Nephron (organoid): ENCODE measurements at regions not wholly inside any gene's neighbourhood (a gene's known extent, or its start where the extent isn't known, plus 50 kb on each side); places are given as distances from the start of the nearest gene placed in this dataset.

Source experiments
- H3K27ac Mint-ChIP-seq, 3 experiments: 2 replicates each; pipeline ENCODE4 v1.8.0; 2020; ENCODE audit warnings: mixed read lengths in 3 of 3, mild to moderate bottlenecking in 2 of 3, moderate library complexity in 1 of 3
- H3K27me3 Mint-ChIP-seq: 2 replicates; pipeline ENCODE4 v1.8.0; 2021; ENCODE audit warnings: low read depth, mild to moderate bottlenecking, moderate library complexity, mixed read lengths
- H3K36me3 Mint-ChIP-seq: 2 replicates; pipeline ENCODE4 v1.8.0; 2020; ENCODE audit warnings: low read depth, mixed read lengths
- H3K4me1 Mint-ChIP-seq: 2 replicates; pipeline ENCODE4 v1.8.0; 2020; ENCODE audit warnings: mixed read lengths
- H3K4me3 Mint-ChIP-seq, 3 experiments: 2 replicates each; pipeline ENCODE4 v1.8.0; 2020; ENCODE audit warnings: mild to moderate bottlenecking in 3 of 3, mixed read lengths in 3 of 3, moderate library complexity in 2 of 3
- H3K9me3 Mint-ChIP-seq: 2 replicates; pipeline ENCODE4 v1.8.0; 2020; ENCODE audit warnings: mixed read lengths
- TF ChIP-seq, protein P1 (sequence below), 3 experiments: fragments of 200-600 bp; sonication (generic); IDR thresholded peaks; one replicate each; pipeline ENCODE4 v1.5.0; 2021; ENCODE audit warnings: antibody characterized with exemption in 3 of 3; ENCODE audit not compliant: unreplicated experiment in 3 of 3

DNA sequence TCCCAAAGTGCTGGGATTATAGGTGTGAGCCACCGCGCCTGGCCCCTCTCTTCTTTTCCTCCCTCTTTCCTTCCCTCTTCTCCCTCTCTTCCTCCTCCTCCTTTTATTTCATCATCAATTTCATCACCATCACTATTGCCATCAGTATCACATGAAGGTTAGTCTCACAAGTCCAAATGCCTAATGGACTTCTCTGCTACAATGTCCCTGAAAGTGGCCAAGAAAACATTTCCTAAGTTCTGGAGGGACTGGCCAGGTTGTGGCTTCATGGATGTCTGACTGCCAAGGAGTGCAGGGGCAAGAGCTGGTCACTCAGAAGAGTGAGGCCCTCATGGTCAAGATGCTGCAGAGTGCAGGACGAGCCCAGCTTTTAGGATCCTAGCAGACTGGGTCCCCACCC, 97.6 kb downstream of the SYNE3 start:
- H3K27me3 Mint-ChIP-seq = no peaks in the 10 kb centered on the region
- H3K36me3 Mint-ChIP-seq = no peaks in the 10 kb centered on the region
- no peak overlapping the region for H3K27ac Mint-ChIP-seq
- TF ChIP-seq, protein P1, sequence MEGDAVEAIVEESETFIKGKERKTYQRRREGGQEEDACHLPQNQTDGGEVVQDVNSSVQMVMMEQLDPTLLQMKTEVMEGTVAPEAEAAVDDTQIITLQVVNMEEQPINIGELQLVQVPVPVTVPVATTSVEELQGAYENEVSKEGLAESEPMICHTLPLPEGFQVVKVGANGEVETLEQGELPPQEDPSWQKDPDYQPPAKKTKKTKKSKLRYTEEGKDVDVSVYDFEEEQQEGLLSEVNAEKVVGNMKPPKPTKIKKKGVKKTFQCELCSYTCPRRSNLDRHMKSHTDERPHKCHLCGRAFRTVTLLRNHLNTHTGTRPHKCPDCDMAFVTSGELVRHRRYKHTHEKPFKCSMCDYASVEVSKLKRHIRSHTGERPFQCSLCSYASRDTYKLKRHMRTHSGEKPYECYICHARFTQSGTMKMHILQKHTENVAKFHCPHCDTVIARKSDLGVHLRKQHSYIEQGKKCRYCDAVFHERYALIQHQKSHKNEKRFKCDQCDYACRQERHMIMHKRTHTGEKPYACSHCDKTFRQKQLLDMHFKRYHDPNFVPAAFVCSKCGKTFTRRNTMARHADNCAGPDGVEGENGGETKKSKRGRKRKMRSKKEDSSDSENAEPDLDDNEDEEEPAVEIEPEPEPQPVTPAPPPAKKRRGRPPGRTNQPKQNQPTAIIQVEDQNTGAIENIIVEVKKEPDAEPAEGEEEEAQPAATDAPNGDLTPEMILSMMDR (IDR thresholded peaks at IDR 0.05; ENCODE audit: unreplicated experiment in 3 of 3) = no peak
- H3K9me3 Mint-ChIP-seq = peaks cover 19% of the 10 kb centered on the region
- H3K4me1 Mint-ChIP-seq = peaks cover 7% of the 10 kb centered on the region
- no peak overlapping the region for H3K4me3 Mint-ChIP-seq

DNA sequence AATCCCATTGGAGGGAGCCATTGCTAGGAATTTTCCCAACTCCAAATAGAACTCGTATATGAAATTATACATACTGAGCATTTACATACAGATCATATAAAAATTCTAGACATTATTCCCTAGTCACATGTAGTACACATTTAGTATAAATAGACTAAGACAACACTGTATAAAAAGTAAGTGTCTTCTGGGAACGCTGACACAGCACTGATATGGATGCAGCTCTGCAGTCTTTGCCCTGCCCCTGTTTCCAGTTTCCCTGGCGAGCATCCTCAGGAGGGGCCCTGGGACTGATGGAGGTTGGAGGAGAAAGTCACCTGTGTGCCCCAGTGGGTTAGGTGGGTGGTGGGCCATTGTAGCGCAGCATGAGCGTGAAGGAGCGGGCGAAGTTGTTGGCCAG, 97.8 kb upstream of the CLMN start:
- H3K9me3 Mint-ChIP-seq = peaks cover 19% of the 10 kb centered on the region
- H3K36me3 Mint-ChIP-seq = no peaks in the 10 kb centered on the region
- peaks cover 21% of the 10 kb centered on the region for H3K4me1 Mint-ChIP-seq
- no peaks in the 10 kb centered on the region for H3K27me3 Mint-ChIP-seq
- peak overlapping the region in 2 of 3 experiments; percentile 20 to 76 for H3K27ac Mint-ChIP-seq
- H3K4me3 Mint-ChIP-seq = no peak overlapping the region
- TF ChIP-seq, protein P1 (IDR thresholded peaks at IDR 0.05; ENCODE audit: unreplicated experiment in 3 of 3) = peak in 1 of 3 experiments; percentile 17

DNA sequence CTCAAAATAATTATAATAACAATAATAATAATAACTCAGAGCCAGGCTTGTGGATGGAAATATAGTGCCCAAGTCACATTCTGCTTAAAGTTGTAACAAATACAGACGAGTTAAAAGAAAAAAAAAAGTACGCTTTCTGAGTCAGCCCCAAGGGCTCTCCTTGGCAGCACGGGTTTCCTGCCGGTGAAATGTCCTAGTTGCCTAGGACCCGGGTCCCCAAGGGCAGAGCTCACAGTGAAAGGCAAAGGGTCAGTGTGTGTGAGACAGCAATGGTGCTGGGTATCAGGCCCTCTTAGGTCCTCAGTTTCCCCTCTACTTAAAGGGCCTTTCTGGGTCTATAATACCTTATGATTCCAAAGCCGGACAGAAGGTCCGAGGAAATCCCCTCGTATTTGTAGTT, 96.3 kb upstream of the CLMN start:
- no peak overlapping the region for H3K4me3 Mint-ChIP-seq

GRCh38 chr14:95413289-95414215, 93.8 kb upstream of the CLMN start:
- Mint-ChIP-seq H3K4me1 (peaks cover 41% of the 10 kb centered on the region), H3K27me3 (no peaks in the 10 kb centered on the region), H3K9me3 (no peaks in the 10 kb centered on the region), H3K36me3 (no peaks in the 10 kb centered on the region), H3K4me3 (no peak overlapping the region), H3K27ac (peak overlapping the region; percentile 62 to 90 (median 83))
- TF ChIP-seq, protein P1 (IDR thresholded peaks at IDR 0.05; ENCODE audit: unreplicated experiment in 3 of 3) = no peak

More for the DNA sequence above, 96.3 kb upstream of the CLMN start:
- H3K36me3 Mint-ChIP-seq = no peaks in the 10 kb centered on the region
- H3K4me1 Mint-ChIP-seq = peaks cover 22% of the 10 kb centered on the region
- TF ChIP-seq, protein P1 (IDR thresholded peaks at IDR 0.05; ENCODE audit: unreplicated experiment in 3 of 3) = no peak
- H3K27me3 Mint-ChIP-seq = no peaks in the 10 kb centered on the region
- peaks cover 11% of the 10 kb centered on the region for H3K9me3 Mint-ChIP-seq
- H3K27ac Mint-ChIP-seq = no peak overlapping the region

DNA sequence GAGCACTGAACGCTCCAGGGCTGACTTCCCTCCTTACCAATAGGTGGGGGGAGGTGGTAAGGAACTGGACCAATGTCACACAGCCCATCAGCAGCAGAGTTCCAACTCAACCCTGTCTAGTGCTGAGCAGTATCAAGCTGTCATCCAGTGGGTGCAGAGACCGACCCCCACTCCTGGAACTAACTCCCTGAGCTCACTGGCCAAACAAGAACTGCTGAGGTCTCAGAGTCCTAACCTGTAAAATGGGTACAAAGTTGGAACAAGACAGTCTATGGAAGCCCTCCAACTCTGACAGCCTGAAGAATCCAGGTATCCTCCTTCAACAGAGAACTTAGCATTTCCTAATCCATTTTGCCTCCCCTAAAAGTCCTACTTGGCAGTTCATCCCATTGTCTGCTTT, 91.1 kb upstream of the CLMN start:
- no peaks in the 10 kb centered on the region for H3K36me3 Mint-ChIP-seq
- TF ChIP-seq, protein P1 (IDR thresholded peaks at IDR 0.05; ENCODE audit: unreplicated experiment in 3 of 3) = no peak
- no peak overlapping the region for H3K4me3 Mint-ChIP-seq
- H3K4me1 Mint-ChIP-seq = peaks cover 64% of the 10 kb centered on the region
- no peaks in the 10 kb centered on the region for H3K27me3 Mint-ChIP-seq
- H3K9me3 Mint-ChIP-seq = no peaks in the 10 kb centered on the region
- peak overlapping the region in 2 of 3 experiments; percentile 75 to 98 for H3K27ac Mint-ChIP-seq
